ENCODE measurements at regions not wholly inside any gene's neighbourhood (a gene's known extent, or its start where the extent isn't known, plus 50 kb on each side); places are given as distances from the start of the nearest gene placed in this dataset.
A peak's percentile ranks its signal among the peaks of the same experiment; 100 is the strongest.

DNA sequence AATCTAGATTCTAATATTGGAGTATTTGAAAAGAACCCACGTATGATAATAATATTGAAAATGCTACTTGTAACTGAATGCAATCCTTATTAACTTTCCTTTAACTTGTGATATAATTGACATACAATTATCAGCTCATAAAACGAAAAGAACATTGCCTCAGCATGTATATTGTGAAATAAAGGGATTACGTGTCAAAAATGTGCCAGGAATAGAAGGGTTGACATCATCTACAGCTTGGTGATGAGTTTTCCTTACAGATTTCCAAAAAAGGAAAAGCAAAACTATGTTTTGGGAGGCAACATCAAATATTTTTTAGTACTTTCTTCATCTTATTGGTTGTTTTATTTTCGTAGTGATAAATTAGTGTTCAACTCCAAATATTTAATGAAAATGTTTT, 266.0 kb upstream of the PTGER4 start:
- Histone ChIP-seq H3K9me3 (ENCODE audit: insufficient read depth, low read length) (no peaks in the 10 kb centered on the region), H2AFZ (ENCODE audit: low read depth, low read length) (no peak overlapping the region), H3K27me3 (ENCODE audit: low read depth, low read length) (no peaks in the 10 kb centered on the region), H3K4me3 (ENCODE audit: low read length) (no peak overlapping the region), H4K20me1 (ENCODE audit: insufficient read depth, low read length) (no peaks in the 10 kb centered on the region), H3K36me3 (replicated peaks; ENCODE audit: low read depth, low read length) (no peaks in the 10 kb centered on the region), H3K9ac (ENCODE audit: low read length) (no peak overlapping the region), H3K4me1 (ENCODE audit: low read length) (peaks cover 10% of the 10 kb centered on the region), H3K79me2 (ENCODE audit: low read length) (no peaks in the 10 kb centered on the region), H3K4me2 (ENCODE audit: low read length) (no peak overlapping the region), H3K27ac (ENCODE audit: low read length) (no peak overlapping the region)
- TF ChIP-seq EZH2phosphoT487 (IDR thresholded peaks at IDR 0.05; ENCODE audit: low read depth): no peak
- TF ChIP-seq, protein P1, sequence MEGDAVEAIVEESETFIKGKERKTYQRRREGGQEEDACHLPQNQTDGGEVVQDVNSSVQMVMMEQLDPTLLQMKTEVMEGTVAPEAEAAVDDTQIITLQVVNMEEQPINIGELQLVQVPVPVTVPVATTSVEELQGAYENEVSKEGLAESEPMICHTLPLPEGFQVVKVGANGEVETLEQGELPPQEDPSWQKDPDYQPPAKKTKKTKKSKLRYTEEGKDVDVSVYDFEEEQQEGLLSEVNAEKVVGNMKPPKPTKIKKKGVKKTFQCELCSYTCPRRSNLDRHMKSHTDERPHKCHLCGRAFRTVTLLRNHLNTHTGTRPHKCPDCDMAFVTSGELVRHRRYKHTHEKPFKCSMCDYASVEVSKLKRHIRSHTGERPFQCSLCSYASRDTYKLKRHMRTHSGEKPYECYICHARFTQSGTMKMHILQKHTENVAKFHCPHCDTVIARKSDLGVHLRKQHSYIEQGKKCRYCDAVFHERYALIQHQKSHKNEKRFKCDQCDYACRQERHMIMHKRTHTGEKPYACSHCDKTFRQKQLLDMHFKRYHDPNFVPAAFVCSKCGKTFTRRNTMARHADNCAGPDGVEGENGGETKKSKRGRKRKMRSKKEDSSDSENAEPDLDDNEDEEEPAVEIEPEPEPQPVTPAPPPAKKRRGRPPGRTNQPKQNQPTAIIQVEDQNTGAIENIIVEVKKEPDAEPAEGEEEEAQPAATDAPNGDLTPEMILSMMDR (IDR thresholded peaks at IDR 0.05; ENCODE audit: low read depth, low read length): no peak

GRCh38 chr5:40412771-40413170, 266.9 kb upstream of the PTGER4 start:
- no peak overlapping the region for H2AFZ ChIP-seq (ENCODE audit: low read depth, low read length)

DNA sequence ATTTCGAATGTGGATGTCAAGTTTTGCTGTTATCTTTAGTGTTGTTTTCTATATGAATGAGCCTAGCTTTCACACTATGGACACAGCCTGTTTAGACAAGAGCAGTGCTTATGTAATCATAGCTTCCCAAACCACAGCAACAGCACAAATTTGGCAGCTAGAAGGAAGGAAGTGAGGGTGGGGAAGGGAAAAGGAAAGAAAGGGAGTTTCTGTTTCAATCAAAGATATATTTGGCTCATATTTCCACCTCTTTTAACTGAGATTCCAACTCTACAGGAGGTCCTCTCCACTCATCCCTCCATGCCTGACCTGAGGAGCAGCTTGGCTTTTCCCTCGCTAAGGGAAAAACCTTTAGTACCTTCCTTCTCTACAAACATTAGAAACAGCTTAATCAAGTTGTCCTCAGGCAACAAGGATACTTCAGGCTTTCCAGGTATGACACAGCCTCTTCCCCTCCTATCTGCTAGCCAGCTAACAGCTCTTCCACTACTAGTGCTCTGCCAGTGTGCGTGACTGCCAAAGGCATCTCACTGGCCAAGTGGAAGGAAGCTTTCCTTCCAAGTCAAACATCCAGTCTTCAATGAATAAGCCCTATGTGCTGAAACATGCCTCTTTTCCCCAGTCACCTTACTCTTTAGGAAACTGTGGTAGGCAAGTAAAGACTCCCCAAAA, 268.6 kb upstream of the PTGER4 start:
- H2AFZ ChIP-seq (ENCODE audit: low read depth, low read length): no peak overlapping the region
- H3K79me2 ChIP-seq (ENCODE audit: low read length): no peaks in the 10 kb centered on the region
- no peak overlapping the region for H3K27ac ChIP-seq (ENCODE audit: low read length)
- H3K9ac ChIP-seq (ENCODE audit: low read length): no peak overlapping the region
- H4K20me1 ChIP-seq (ENCODE audit: insufficient read depth, low read length): no peaks in the 10 kb centered on the region
- no peaks in the 10 kb centered on the region for H3K9me3 ChIP-seq (ENCODE audit: insufficient read depth, low read length)
- TF ChIP-seq, protein P1 (IDR thresholded peaks at IDR 0.05; ENCODE audit: low read depth, low read length): no peak
- no peak for TF ChIP-seq EZH2phosphoT487 (IDR thresholded peaks at IDR 0.05; ENCODE audit: low read depth)
- H3K4me1 ChIP-seq (ENCODE audit: low read length): peaks cover 16% of the 10 kb centered on the region
- no peaks in the 10 kb centered on the region for H3K27me3 ChIP-seq (ENCODE audit: low read depth, low read length)
- no peak overlapping the region for H3K4me3 ChIP-seq (ENCODE audit: low read length)
- no peaks in the 10 kb centered on the region for H3K36me3 ChIP-seq (replicated peaks; ENCODE audit: low read depth, low read length)
- no peak overlapping the region for H3K4me2 ChIP-seq (ENCODE audit: low read length)

More at GRCh38 chr5:40412771-40413170, 266.9 kb upstream of the PTGER4 start:
- Histone ChIP-seq H3K27me3 (ENCODE audit: low read depth, low read length) (no peaks in the 10 kb centered on the region), H4K20me1 (ENCODE audit: insufficient read depth, low read length) (no peaks in the 10 kb centered on the region), H3K9me3 (ENCODE audit: insufficient read depth, low read length) (no peaks in the 10 kb centered on the region), H3K36me3 (replicated peaks; ENCODE audit: low read depth, low read length) (no peaks in the 10 kb centered on the region), H3K4me1 (ENCODE audit: low read length) (peaks cover 10% of the 10 kb centered on the region), H3K4me3 (ENCODE audit: low read length) (no peak overlapping the region), H3K9ac (ENCODE audit: low read length) (no peak overlapping the region), H3K27ac (ENCODE audit: low read length) (no peak overlapping the region), H3K4me2 (ENCODE audit: low read length) (no peak overlapping the region), H3K79me2 (ENCODE audit: low read length) (no peaks in the 10 kb centered on the region)
- TF ChIP-seq EZH2phosphoT487 (IDR thresholded peaks at IDR 0.05; ENCODE audit: low read depth): no peak
- TF ChIP-seq, protein P1 (IDR thresholded peaks at IDR 0.05; ENCODE audit: low read depth, low read length): no peak

- Histone ChIP-seq H3K36me3 (replicated peaks; ENCODE audit: low read depth, low read length) (no peaks in the 10 kb centered on the region), H3K27ac (ENCODE audit: low read length) (no peak overlapping the region), H3K4me3 (ENCODE audit: low read length) (no peak overlapping the region), H4K20me1 (ENCODE audit: insufficient read depth, low read length) (no peaks in the 10 kb centered on the region), H3K4me1 (ENCODE audit: low read length) (peaks cover 23% of the 10 kb centered on the region), H3K27me3 (ENCODE audit: low read depth, low read length) (no peaks in the 10 kb centered on the region), H3K4me2 (ENCODE audit: low read length) (peak overlapping the region; percentile 29), H3K9ac (ENCODE audit: low read length) (no peak overlapping the region), H3K79me2 (ENCODE audit: low read length) (no peaks in the 10 kb centered on the region), H2AFZ (ENCODE audit: low read depth, low read length) (peak overlapping the region; percentile 60; the same call in 1 of the 2 replicates), H3K9me3 (ENCODE audit: insufficient read depth, low read length) (no peaks in the 10 kb centered on the region)
- TF ChIP-seq EZH2phosphoT487 (IDR thresholded peaks at IDR 0.05; ENCODE audit: low read depth): no peak
- TF ChIP-seq, protein P1 (IDR thresholded peaks at IDR 0.05; ENCODE audit: low read depth, low read length): no peak
These were observed 269.4 kb upstream of the PTGER4 start for GRCh38 chr5:40410231-40410861.

Data from OCI-LY3 (cell line).